ENCODE measurements at regions not wholly inside any gene's neighbourhood (a gene's known extent, or its start where the extent isn't known, plus 50 kb on each side); places are given as distances from the start of the nearest gene placed in this dataset.
A peak's percentile ranks its signal among the peaks of the same experiment; 100 is the strongest.

DNA sequence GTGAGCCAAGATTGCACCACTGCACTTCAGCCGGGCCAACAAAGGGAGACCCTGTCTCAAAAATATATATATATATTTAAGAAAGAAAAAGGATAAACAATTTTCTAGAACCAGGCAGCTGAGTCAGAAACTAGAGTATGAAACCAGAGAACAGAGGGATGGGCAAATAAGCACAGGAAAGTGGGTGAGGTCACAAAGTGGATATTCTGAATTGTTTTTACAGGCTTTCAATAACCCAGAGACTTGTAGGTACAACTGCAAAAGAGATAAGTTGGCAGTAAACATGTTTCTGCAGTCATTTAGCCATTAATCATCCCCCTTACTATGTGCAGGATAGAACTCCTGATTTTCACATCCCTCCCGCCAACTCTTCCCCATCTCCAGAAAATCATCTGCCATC is 94.2 kb downstream of the BTG1 start:
- intact Hi-C loops (cut with micrococcal nuclease): no loop called here
- ChIA-PET POLR2A (interaction anchor here (0.6 to 1.7 kb wide), 2 partner anchors 12 to 239 kb away, joined by 3 read pairs; no protein-coding TSS in a partner anchor), CTCF (interaction anchor here (1.2 to 1.3 kb wide), 2 partner anchors 10 to 55 kb away, joined by 3 to 4 read pairs; no protein-coding TSS in a partner anchor)
- TF ChIP-seq, protein P1, sequence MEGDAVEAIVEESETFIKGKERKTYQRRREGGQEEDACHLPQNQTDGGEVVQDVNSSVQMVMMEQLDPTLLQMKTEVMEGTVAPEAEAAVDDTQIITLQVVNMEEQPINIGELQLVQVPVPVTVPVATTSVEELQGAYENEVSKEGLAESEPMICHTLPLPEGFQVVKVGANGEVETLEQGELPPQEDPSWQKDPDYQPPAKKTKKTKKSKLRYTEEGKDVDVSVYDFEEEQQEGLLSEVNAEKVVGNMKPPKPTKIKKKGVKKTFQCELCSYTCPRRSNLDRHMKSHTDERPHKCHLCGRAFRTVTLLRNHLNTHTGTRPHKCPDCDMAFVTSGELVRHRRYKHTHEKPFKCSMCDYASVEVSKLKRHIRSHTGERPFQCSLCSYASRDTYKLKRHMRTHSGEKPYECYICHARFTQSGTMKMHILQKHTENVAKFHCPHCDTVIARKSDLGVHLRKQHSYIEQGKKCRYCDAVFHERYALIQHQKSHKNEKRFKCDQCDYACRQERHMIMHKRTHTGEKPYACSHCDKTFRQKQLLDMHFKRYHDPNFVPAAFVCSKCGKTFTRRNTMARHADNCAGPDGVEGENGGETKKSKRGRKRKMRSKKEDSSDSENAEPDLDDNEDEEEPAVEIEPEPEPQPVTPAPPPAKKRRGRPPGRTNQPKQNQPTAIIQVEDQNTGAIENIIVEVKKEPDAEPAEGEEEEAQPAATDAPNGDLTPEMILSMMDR (IDR thresholded peaks at IDR 0.05): no peak
- Mint-ChIP-seq H3K4me3 (no peak overlapping the region), H3K27me3 (no peaks in the 10 kb centered on the region), H3K4me1 (ENCODE audit: low read depth) (peaks cover 47% of the 10 kb centered on the region), H3K9me3 (peaks cover 4% of the 10 kb centered on the region), H3K36me3 (ENCODE audit: low read depth) (peaks cover 10% of the 10 kb centered on the region), H3K27ac (peak overlapping the region; percentile 63)
- ATAC-seq (no peak), DNase-seq (no peak)

DNA sequence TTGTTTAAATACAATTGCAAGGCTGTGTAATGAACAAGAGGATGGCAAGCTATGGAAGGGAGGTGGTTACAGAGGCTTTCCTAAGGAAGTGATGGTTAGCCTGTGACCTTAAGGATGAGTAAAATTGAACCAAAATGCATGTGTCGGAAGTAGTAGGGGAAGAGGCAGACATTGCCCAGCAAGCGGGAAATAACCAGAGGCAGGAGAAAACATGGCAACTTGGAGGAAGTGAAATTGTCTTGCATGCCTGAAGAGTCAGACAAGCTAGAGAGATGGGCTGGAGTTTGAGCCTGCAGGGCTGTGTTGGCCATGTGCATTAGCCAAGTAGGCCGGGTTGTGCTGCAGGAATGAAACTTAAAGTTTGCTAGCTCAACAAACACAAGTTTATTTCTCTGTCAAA is 96.2 kb downstream of the BTG1 start:
- CTCF ChIA-PET: interaction anchor here (0.7 to 2.0 kb wide), 4 partner anchors 20 to 238 kb away, joined by 3 to 7 read pairs (median 4); no protein-coding TSS in a partner anchor
- no peak overlapping the region for H3K27ac Mint-ChIP-seq
- peaks cover 49% of the 10 kb centered on the region for H3K4me1 Mint-ChIP-seq (ENCODE audit: low read depth)

DNA sequence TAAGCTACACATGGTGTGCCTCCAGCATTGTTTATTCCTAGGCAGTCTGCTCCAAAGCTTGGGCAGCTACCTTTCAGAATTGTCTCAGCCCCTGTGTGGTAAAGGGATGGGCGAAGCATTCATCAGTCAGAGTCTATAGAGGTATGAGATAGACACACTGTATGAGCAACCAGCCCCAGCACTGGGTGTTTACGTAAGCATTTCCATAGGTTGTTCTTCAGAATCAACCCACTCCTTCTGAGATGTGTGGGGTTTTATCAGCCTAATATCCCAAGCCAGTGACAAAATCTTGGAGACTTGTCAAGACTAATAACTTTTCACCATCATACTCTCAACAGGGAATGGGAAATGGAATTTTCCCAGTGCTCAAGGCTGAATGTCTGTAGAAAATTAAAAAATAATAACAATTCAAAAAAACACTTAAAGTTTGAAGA is 98.2 kb downstream of the BTG1 start:
- ChIA-PET CTCF (no interaction called here), POLR2A (interaction anchor here (1.1 to 1.4 kb wide), 2 partner anchors 12 to 16 kb away, joined by 3 read pairs; no protein-coding TSS in a partner anchor)
- H3K27ac Mint-ChIP-seq: peak overlapping the region; percentile 60
- intact Hi-C loops (cut with micrococcal nuclease): no loop called here
- peaks cover 21% of the 10 kb centered on the region for H3K36me3 Mint-ChIP-seq (ENCODE audit: low read depth)
- ATAC-seq: peak; percentile 67
- DNase-seq: peak; percentile 35
- H3K9me3 Mint-ChIP-seq: peaks cover 3% of the 10 kb centered on the region
- H3K4me1 Mint-ChIP-seq (ENCODE audit: low read depth): peaks cover 62% of the 10 kb centered on the region
- no peaks in the 10 kb centered on the region for H3K27me3 Mint-ChIP-seq
- H3K4me3 Mint-ChIP-seq: no peak overlapping the region
- TF ChIP-seq, protein P1 (IDR thresholded peaks at IDR 0.05): no peak

More for the DNA sequence above, 96.2 kb downstream of the BTG1 start:
- DNase-seq (no peak), ATAC-seq (no peak)
- peaks cover 19% of the 10 kb centered on the region for H3K36me3 Mint-ChIP-seq (ENCODE audit: low read depth)
- intact Hi-C loops (cut with micrococcal nuclease): no loop called here
- H3K27me3 Mint-ChIP-seq: no peaks in the 10 kb centered on the region
- H3K4me3 Mint-ChIP-seq: no peak overlapping the region
- H3K9me3 Mint-ChIP-seq: peaks cover 4% of the 10 kb centered on the region
- POLR2A ChIA-PET: interaction anchor here (1.2 kb wide), 1 partner anchor 14 kb away, joined by 4 read pairs; no protein-coding TSS in a partner anchor
- TF ChIP-seq, protein P1 (IDR thresholded peaks at IDR 0.05): no peak

DNA sequence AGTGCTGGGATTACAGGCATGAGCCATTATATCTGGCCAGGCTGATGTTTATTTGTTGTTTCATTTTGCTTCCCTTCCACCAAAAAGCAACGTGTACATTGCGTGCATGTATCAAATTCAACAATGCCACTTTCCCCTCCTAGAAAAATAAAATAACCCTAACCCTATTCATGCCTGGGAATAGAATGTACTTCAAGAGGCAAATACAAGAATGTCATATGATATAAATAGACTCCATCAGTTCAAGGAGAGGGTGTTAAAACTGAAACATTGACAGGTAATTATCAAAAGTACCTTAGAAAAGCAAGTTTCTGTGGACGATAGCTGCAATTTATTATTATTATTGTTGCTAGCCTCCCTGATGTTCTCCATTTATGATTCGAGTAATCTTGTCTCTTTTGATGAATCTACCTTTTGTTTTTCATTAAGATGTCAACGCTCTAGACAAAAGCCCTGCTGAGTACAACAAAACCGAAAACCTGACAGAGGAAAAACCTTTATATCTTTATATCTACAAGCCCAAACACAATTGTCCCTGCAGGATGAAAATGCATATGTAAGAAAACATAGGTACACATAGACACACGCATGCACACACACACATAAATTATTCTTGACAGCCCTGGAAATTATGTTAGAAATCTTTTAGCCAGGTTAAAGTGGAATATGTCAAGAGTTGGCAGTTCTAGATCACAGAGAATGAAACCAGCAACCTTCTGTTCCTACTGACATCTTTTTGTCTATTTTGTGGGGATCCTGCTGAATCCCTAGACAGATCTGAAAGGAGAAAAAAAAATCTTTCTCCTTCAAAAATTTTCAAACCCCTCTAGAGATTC is 98.9 kb downstream of the BTG1 start:
- Mint-ChIP-seq H3K27me3 (no peaks in the 10 kb centered on the region), H3K4me1 (ENCODE audit: low read depth) (peaks cover 61% of the 10 kb centered on the region), H3K4me3 (peak overlapping the region; percentile 43), H3K36me3 (ENCODE audit: low read depth) (peaks cover 21% of the 10 kb centered on the region), H3K9me3 (peaks cover 3% of the 10 kb centered on the region), H3K27ac (peak overlapping the region; percentile 60)
- ATAC-seq (peak; percentile 8), DNase-seq (no peak)
- intact Hi-C loops (cut with micrococcal nuclease): no loop called here
- TF ChIP-seq, protein P1 (IDR thresholded peaks at IDR 0.05): no peak
- ChIA-PET POLR2A (interaction anchor here (1.0 to 1.1 kb wide), 2 partner anchors 11 to 98 kb away, joined by 3 read pairs; no protein-coding TSS in a partner anchor), CTCF (interaction anchor here (1.0 kb wide), 1 partner anchor 42 kb away, joined by 3 read pairs; no protein-coding TSS in a partner anchor)

DNA sequence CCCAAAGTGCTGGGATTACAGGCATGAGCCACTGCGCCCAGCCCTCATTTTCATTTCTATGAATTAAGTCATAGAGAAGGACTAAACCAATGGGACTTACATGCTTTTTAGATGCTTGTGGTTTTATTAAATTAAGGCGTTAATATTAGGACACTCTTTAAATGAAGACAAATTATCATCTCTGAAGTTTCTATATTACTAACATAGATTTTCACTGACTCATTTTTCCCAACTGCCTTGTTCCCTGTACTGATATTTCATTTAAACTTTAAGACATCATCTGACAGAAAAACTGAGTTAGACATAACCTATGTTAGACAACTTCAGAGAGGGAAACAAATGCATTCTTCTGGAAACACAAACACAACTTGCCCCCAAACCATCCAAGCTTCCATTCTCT is 99.8 kb downstream of the BTG1 start:
- peaks cover 22% of the 10 kb centered on the region for H3K36me3 Mint-ChIP-seq (ENCODE audit: low read depth)
- intact Hi-C loops (cut with micrococcal nuclease): no loop called here
- peak overlapping the region; percentile 4 for H3K4me3 Mint-ChIP-seq
- DNase-seq (no peak), ATAC-seq (no peak)
- CTCF ChIA-PET: interaction anchor here (1.0 kb wide), 1 partner anchor 43 kb away, joined by 3 read pairs; no protein-coding TSS in a partner anchor
- H3K4me1 Mint-ChIP-seq (ENCODE audit: low read depth): peaks cover 62% of the 10 kb centered on the region
- H3K27me3 Mint-ChIP-seq: no peaks in the 10 kb centered on the region
- TF ChIP-seq, protein P1 (IDR thresholded peaks at IDR 0.05): no peak
- peak overlapping the region; percentile 70 for H3K27ac Mint-ChIP-seq
- peaks cover 3% of the 10 kb centered on the region for H3K9me3 Mint-ChIP-seq
- POLR2A ChIA-PET: no interaction called here

All from activated CD8-positive, alpha-beta T cell treated with anti-CD3 and anti-CD28 coated beads for 36 hours (primary cell).